Ovary (tissue), 3 donors: ENCODE measurements at regions not wholly inside any gene's neighbourhood (a gene's known extent, or its start where the extent isn't known, plus 50 kb on each side); places are given as distances from the start of the nearest gene placed in this dataset.

Experiments
- CTCF ChIP-seq, 3 donors: fragments of 450-650 bp in 2 of 3; fragments of 200-600 bp in 1 of 3; IDR thresholded peaks; one replicate each; pipeline versions ENCODE4 v1.5.1 to v1.8.0; 2016 to 2022; ENCODE audit warnings: antibody characterized with exemption in 3 of 3, mild to moderate bottlenecking in 1 of 3
- EP300 ChIP-seq: sonication (generic); formaldehyde crosslinking; IDR thresholded peaks from one replicate; pipeline ENCODE4 v1.6.1; 2017; ENCODE audit warnings: antibody characterized with exemption
- donor health status: DM: no; HTN: no; CAD: no.

GRCh38 chr6:138647006-138647405 is 126.6 kb upstream of the CCDC28A start:
- TF ChIP-seq CTCF (IDR thresholded peaks at IDR 0.05) (no peak), EP300 (no peak)
